OCI-LY3 (cell line): ENCODE measurements at regions not wholly inside any gene's neighbourhood (a gene's known extent, or its start where the extent isn't known, plus 50 kb on each side); places are given as distances from the start of the nearest gene placed in this dataset.

Experiments
- EZH2phosphoT487 ChIP-seq: fragments of 200-600 bp; shearing (Covaris generic); IDR thresholded peaks from 2 replicates; pipeline ENCODE4 v1.6.1; 2018; ENCODE audit warnings: antibody characterized with exemption, mixed run types, low read depth
- TF ChIP-seq, protein P1 (sequence below): fragments of 200-600, 300-600 bp; sonication (generic); IDR thresholded peaks from 2 replicates; pipeline ENCODE4 v1.5.1; 2014; ENCODE audit warnings: antibody characterized with exemption, low read length, low read depth

- TF ChIP-seq, protein P1, sequence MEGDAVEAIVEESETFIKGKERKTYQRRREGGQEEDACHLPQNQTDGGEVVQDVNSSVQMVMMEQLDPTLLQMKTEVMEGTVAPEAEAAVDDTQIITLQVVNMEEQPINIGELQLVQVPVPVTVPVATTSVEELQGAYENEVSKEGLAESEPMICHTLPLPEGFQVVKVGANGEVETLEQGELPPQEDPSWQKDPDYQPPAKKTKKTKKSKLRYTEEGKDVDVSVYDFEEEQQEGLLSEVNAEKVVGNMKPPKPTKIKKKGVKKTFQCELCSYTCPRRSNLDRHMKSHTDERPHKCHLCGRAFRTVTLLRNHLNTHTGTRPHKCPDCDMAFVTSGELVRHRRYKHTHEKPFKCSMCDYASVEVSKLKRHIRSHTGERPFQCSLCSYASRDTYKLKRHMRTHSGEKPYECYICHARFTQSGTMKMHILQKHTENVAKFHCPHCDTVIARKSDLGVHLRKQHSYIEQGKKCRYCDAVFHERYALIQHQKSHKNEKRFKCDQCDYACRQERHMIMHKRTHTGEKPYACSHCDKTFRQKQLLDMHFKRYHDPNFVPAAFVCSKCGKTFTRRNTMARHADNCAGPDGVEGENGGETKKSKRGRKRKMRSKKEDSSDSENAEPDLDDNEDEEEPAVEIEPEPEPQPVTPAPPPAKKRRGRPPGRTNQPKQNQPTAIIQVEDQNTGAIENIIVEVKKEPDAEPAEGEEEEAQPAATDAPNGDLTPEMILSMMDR = peak; percentile 65
- no peak for TF ChIP-seq EZH2phosphoT487
Measured at GRCh38 chr10:107409522-107409921, 245.0 kb upstream of the SORCS1 start.
